Chondrocyte (in vitro differentiated cells): ENCODE measurements at regions not wholly inside any gene's neighbourhood (a gene's known extent, or its start where the extent isn't known, plus 50 kb on each side); places are given as distances from the start of the nearest gene placed in this dataset.
"Not testable (repeated sequence)": the region's sequence is repeated elsewhere in the genome, so short reads cannot be mapped to it uniquely, and the experiment has no call there.

Source experiments
- DNase-seq: peaks from one replicate; pipeline ENCODE4 v3.0.0; 2021; ENCODE audit warnings: mixed read lengths, low spot score
- H3K27ac Mint-ChIP-seq: one replicate; pipeline ENCODE4 v1.8.0; 2021; ENCODE audit warnings: mild to moderate bottlenecking, moderate library complexity, mixed read lengths; ENCODE audit not compliant: unreplicated experiment
- H3K27me3 Mint-ChIP-seq: 2 replicates; pipeline ENCODE4 v1.8.0; 2021; ENCODE audit warnings: low read depth, mixed read lengths
- H3K36me3 Mint-ChIP-seq: 2 replicates; pipeline ENCODE4 v1.8.0; 2021; ENCODE audit warnings: low read depth, mixed read lengths
- H3K4me1 Mint-ChIP-seq: 2 replicates; pipeline ENCODE4 v1.8.0; 2021; ENCODE audit warnings: low read depth, mild to moderate bottlenecking, mixed read lengths
- H3K4me3 Mint-ChIP-seq: one replicate; pipeline ENCODE4 v1.8.0; 2021; ENCODE audit warnings: mild to moderate bottlenecking, moderate library complexity, mixed read lengths; ENCODE audit not compliant: unreplicated experiment
- H3K9me3 Mint-ChIP-seq: 2 replicates; pipeline ENCODE4 v1.8.0; 2021; ENCODE audit warnings: low read depth, mixed read lengths
- TF ChIP-seq, protein P1 (sequence below): fragments of 200-600 bp; sonication (generic); IDR thresholded peaks from 2 replicates; pipeline ENCODE4 v1.5.0; 2021; ENCODE audit warnings: antibody characterized with exemption, mild to moderate bottlenecking, moderate library complexity

DNA sequence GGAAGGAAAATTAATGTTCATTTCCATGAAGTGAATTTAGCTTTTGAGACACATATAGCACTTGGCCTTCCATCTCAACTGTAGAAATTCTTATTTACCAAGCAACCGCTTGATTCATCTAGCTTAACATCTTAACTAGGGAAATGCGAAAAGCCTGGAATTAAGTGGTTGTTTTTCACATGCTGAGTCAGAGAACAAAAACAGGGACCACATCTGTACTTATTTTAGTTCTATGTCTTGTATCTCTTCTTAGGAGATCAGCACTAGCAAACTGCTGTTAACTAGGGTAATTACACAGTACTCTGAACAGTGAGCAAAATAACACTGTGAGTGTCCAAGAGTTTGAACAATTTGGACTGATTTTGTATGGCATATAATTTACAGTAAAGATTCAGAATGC, 590.9 kb upstream of the NRSN1 start:
- no peak for DNase-seq
- TF ChIP-seq, protein P1, sequence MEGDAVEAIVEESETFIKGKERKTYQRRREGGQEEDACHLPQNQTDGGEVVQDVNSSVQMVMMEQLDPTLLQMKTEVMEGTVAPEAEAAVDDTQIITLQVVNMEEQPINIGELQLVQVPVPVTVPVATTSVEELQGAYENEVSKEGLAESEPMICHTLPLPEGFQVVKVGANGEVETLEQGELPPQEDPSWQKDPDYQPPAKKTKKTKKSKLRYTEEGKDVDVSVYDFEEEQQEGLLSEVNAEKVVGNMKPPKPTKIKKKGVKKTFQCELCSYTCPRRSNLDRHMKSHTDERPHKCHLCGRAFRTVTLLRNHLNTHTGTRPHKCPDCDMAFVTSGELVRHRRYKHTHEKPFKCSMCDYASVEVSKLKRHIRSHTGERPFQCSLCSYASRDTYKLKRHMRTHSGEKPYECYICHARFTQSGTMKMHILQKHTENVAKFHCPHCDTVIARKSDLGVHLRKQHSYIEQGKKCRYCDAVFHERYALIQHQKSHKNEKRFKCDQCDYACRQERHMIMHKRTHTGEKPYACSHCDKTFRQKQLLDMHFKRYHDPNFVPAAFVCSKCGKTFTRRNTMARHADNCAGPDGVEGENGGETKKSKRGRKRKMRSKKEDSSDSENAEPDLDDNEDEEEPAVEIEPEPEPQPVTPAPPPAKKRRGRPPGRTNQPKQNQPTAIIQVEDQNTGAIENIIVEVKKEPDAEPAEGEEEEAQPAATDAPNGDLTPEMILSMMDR: no peak
- H3K9me3 Mint-ChIP-seq: no peaks in the 10 kb centered on the region
- H3K4me3 Mint-ChIP-seq: no peak overlapping the region
- H3K36me3 Mint-ChIP-seq: no peaks in the 10 kb centered on the region
- peaks cover 7% of the 10 kb centered on the region for H3K4me1 Mint-ChIP-seq
- H3K27ac Mint-ChIP-seq: no peak overlapping the region
- no peaks in the 10 kb centered on the region for H3K27me3 Mint-ChIP-seq

GRCh38 chr6:23537828-23538227, 588.2 kb upstream of the NRSN1 start:
- no peaks in the 10 kb centered on the region for H3K9me3 Mint-ChIP-seq
- TF ChIP-seq, protein P1: no peak

GRCh38 chr6:23547851-23548250, 578.2 kb upstream of the NRSN1 start:
- H3K27ac Mint-ChIP-seq: no peak overlapping the region
- H3K36me3 Mint-ChIP-seq: no peaks in the 10 kb centered on the region
- no peaks in the 10 kb centered on the region for H3K4me1 Mint-ChIP-seq
- H3K4me3 Mint-ChIP-seq: no peak overlapping the region
- no peak for DNase-seq
- TF ChIP-seq, protein P1: peak; percentile 43
- no peaks in the 10 kb centered on the region for H3K9me3 Mint-ChIP-seq
- no peaks in the 10 kb centered on the region for H3K27me3 Mint-ChIP-seq

More at GRCh38 chr6:23537828-23538227, 588.2 kb upstream of the NRSN1 start:
- DNase-seq: no peak
- H3K36me3 Mint-ChIP-seq: no peaks in the 10 kb centered on the region
- H3K4me1 Mint-ChIP-seq: no peaks in the 10 kb centered on the region
- H3K27ac Mint-ChIP-seq: no peak overlapping the region
- no peaks in the 10 kb centered on the region for H3K27me3 Mint-ChIP-seq
- H3K4me3 Mint-ChIP-seq: no peak overlapping the region

- not testable (repeated sequence) for H3K27ac Mint-ChIP-seq, H3K9me3 Mint-ChIP-seq, H3K4me3 Mint-ChIP-seq, DNase-seq, H3K27me3 Mint-ChIP-seq, H3K36me3 Mint-ChIP-seq, H3K4me1 Mint-ChIP-seq
These were observed 571.1 kb upstream of the NRSN1 start for GRCh38 chr6:23554953-23555352.

DNA sequence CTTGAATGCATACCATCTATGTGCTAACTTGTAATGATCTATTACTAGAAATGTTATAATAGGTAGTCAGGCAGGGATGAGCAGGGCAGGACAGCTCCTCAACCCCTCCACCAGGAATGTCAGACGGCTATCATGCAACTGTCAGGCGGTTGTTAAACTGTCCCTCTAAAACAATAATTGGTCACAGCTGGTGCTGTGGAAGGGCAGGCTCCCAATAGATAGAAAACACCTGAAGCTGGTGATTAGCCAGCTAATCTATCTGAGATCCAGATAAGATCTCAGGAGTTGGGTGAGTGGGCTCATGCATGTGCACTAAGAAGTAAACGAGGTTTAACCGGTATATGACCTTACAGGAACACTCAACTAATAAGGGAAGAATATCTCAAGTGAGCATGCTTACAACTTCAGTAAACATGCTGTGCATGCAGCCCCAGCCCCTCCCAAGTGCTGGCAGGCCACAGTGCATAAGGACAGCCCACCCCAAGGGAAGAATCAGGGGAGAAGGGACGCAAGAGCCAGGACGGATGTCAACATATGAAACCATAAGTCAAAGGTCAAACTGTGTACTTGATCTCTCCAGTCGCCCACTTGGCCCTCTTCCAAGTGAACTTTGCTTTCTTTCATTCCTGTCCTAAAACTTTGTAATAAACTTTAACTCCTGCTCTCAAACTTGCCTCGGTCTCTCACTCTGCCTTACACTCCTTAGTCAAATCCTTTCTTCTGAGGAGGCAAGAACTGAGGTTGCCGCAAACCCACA, 566.2 kb upstream of the NRSN1 start:
- H3K27ac Mint-ChIP-seq: no peak overlapping the region
- no peak for DNase-seq
- H3K36me3 Mint-ChIP-seq: peaks cover 6% of the 10 kb centered on the region
- H3K9me3 Mint-ChIP-seq: peaks cover 10% of the 10 kb centered on the region
- TF ChIP-seq, protein P1: no peak
- no peak overlapping the region for H3K4me3 Mint-ChIP-seq
- no peaks in the 10 kb centered on the region for H3K27me3 Mint-ChIP-seq
- H3K4me1 Mint-ChIP-seq: no peaks in the 10 kb centered on the region

- Mint-ChIP-seq H3K36me3 (peaks cover 6% of the 10 kb centered on the region), H3K4me3 (no peak overlapping the region)
These were observed 564.3 kb upstream of the NRSN1 start for GRCh38 chr6:23561732-23562131.

More at GRCh38 chr6:23561732-23562131, 564.3 kb upstream of the NRSN1 start:
- Mint-ChIP-seq H3K27ac (no peak overlapping the region), H3K4me1 (no peaks in the 10 kb centered on the region), H3K9me3 (peaks cover 13% of the 10 kb centered on the region), H3K27me3 (no peaks in the 10 kb centered on the region)
- TF ChIP-seq, protein P1: no peak
- DNase-seq: no peak
